ENCODE measurements at regions not wholly inside any gene's neighbourhood (a gene's known extent, or its start where the extent isn't known, plus 50 kb on each side); places are given as distances from the start of the nearest gene placed in this dataset.
A peak's percentile ranks its signal among the peaks of the same experiment; 100 is the strongest.
"Not testable (repeated sequence)": the region's sequence is repeated elsewhere in the genome, so short reads cannot be mapped to it uniquely, and the experiment has no call there.

- DNase-seq = peak; percentile 39
Measured at GRCh38 chr17:73901661-73902415, 257.6 kb upstream of the SDK2 start.

GRCh38 chr17:73902416-73903181 lies 258.4 kb upstream of the SDK2 start:
- no peak for DNase-seq

GRCh38 chr17:73906896-73907870 lies 262.9 kb upstream of the SDK2 start:
- DNase-seq = no peak

GRCh38 chr17:73909186-73909585 lies 264.9 kb upstream of the SDK2 start:
- DNase-seq = no peak

GRCh38 chr17:73910206-73910605 lies 266.0 kb upstream of the SDK2 start:
- no peak for DNase-seq

- DNase-seq = no peak
Measured at GRCh38 chr17:73910821-73911515, 266.7 kb upstream of the SDK2 start.

GRCh38 chr17:73911726-73912372 lies 267.6 kb upstream of the SDK2 start:
- DNase-seq = no peak

- DNase-seq = no peak
Measured at GRCh38 chr17:73912373-73912746, 268.1 kb upstream of the SDK2 start.

- no peak for DNase-seq
Measured at GRCh38 chr17:73914536-73915274, 270.5 kb upstream of the SDK2 start.

- DNase-seq = not testable (repeated sequence)
Measured at GRCh38 chr17:73919033-73919432, 274.8 kb upstream of the SDK2 start.

- DNase-seq = no peak
Measured at GRCh38 chr17:73921306-73921705, 277.1 kb upstream of the SDK2 start.

- no peak for DNase-seq
Measured at GRCh38 chr17:73924114-73924908, 279.2 kb upstream of the RPL38 start.

- DNase-seq = no peak
Measured at GRCh38 chr17:73924909-73925186, 278.6 kb upstream of the RPL38 start.

- no peak for DNase-seq
Measured at GRCh38 chr17:73929860-73930430, 273.5 kb upstream of the RPL38 start.

- DNase-seq = no peak
Measured at GRCh38 chr17:73932216-73932749, 271.2 kb upstream of the RPL38 start.

- no peak for DNase-seq
Measured at GRCh38 chr17:73933164-73933766, 270.2 kb upstream of the RPL38 start.

GRCh38 chr17:73933871-73934270 lies 269.6 kb upstream of the RPL38 start:
- no peak for DNase-seq

- DNase-seq = no peak
Measured at GRCh38 chr17:73934696-73935095, 268.8 kb upstream of the RPL38 start.

GRCh38 chr17:73936908-73937627 lies 266.4 kb upstream of the RPL38 start:
- DNase-seq = peak; percentile 42

Measured in NCI-H748 treated with DMSO at 0.1 percent for 48 hours (cell line).